Thyroid gland (tissue), 4 donors: ENCODE measurements at regions not wholly inside any gene's neighbourhood (a gene's known extent, or its start where the extent isn't known, plus 50 kb on each side); places are given as distances from the start of the nearest gene placed in this dataset.

Experiments used
- POLR2A ChIP-seq, 2 donors: fragments of 450-650 bp; IDR thresholded peaks; one replicate each; pipeline ENCODE4 v1.6.1; 2017; ENCODE audit warnings: antibody characterized with exemption in 2 of 2, mild to moderate bottlenecking in 2 of 2, moderate library complexity in 1 of 2
- TF ChIP-seq, protein P1 (sequence below), 6 experiments: fragments of 200-600 bp in 3 of 6; fragments of 450-650 bp in 3 of 6; sonication (generic) in 3 of 6; IDR thresholded peaks; one replicate each; pipeline ENCODE4 v1.5.1; 2016 to 2019; ENCODE audit warnings: antibody characterized with exemption in 6 of 6, mild to moderate bottlenecking in 2 of 6, inconsistent platforms in 1 of 6, moderate library complexity in 1 of 6

DNA sequence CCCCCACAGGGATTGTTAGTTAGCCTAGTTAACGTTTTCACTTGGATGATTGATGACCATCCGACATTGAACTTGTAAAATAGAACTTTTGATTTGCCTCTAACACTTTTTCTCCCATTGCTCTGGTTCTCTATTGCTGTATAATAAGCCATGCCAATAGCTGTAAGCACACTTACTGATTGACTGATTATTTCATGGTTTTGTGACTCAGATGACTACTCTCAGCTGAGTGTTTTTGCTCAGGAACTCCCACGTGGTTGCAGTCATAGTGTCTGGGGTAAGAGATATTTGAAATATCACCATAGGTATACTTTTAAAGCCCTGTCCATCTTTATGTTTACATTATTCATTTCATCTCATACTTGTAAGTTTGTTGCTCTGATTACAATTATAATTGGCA, 1285.5 kb downstream of the STIM2 start:
- TF ChIP-seq, protein P1, sequence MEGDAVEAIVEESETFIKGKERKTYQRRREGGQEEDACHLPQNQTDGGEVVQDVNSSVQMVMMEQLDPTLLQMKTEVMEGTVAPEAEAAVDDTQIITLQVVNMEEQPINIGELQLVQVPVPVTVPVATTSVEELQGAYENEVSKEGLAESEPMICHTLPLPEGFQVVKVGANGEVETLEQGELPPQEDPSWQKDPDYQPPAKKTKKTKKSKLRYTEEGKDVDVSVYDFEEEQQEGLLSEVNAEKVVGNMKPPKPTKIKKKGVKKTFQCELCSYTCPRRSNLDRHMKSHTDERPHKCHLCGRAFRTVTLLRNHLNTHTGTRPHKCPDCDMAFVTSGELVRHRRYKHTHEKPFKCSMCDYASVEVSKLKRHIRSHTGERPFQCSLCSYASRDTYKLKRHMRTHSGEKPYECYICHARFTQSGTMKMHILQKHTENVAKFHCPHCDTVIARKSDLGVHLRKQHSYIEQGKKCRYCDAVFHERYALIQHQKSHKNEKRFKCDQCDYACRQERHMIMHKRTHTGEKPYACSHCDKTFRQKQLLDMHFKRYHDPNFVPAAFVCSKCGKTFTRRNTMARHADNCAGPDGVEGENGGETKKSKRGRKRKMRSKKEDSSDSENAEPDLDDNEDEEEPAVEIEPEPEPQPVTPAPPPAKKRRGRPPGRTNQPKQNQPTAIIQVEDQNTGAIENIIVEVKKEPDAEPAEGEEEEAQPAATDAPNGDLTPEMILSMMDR (IDR thresholded peaks at IDR 0.05) = no peak
- no peak for TF ChIP-seq POLR2A (IDR thresholded peaks at IDR 0.05)
